ENCODE measurements at regions not wholly inside any gene's neighbourhood (a gene's known extent, or its start where the extent isn't known, plus 50 kb on each side); places are given as distances from the start of the nearest gene placed in this dataset.

- Mint-ChIP-seq H3K4me1 (peaks cover 30% of the 10 kb centered on the region), H3K27me3 (ENCODE audit: insufficient read depth, low read depth) (peaks cover 7% of the 10 kb centered on the region), H3K36me3 (peaks cover 5% of the 10 kb centered on the region), H3K27ac (peak overlapping the region; percentile 79), H3K9me3 (peaks cover 7% of the 10 kb centered on the region), H3K4me3 (no peak overlapping the region)
- Histone ChIP-seq H4K20me1 (ENCODE audit: low read depth) (no peaks in the 10 kb centered on the region), H2AFZ (replicated peaks) (no peak overlapping the region), H3K9me3 (ENCODE audit: low read depth) (no peaks in the 10 kb centered on the region), H3K9ac (no peak overlapping the region), H3F3A (ENCODE audit: low read depth) (peaks cover 10% of the 10 kb centered on the region), H3K79me2 (ENCODE audit: low read depth) (no peaks in the 10 kb centered on the region), H3K4me3 (no peak overlapping the region), H3K27me3 (peaks cover 7% of the 10 kb centered on the region), H3K27ac (no peak overlapping the region), H3K36me3 (no peaks in the 10 kb centered on the region), H3K4me2 (no peak overlapping the region), H3K4me1 (peaks cover 20% of the 10 kb centered on the region)
- TF ChIP-seq EZH2phosphoT487 (IDR thresholded peaks at IDR 0.05) (no peak), EZH2 (IDR thresholded peaks at IDR 0.05) (no peak)
- TF ChIP-seq, protein P1, sequence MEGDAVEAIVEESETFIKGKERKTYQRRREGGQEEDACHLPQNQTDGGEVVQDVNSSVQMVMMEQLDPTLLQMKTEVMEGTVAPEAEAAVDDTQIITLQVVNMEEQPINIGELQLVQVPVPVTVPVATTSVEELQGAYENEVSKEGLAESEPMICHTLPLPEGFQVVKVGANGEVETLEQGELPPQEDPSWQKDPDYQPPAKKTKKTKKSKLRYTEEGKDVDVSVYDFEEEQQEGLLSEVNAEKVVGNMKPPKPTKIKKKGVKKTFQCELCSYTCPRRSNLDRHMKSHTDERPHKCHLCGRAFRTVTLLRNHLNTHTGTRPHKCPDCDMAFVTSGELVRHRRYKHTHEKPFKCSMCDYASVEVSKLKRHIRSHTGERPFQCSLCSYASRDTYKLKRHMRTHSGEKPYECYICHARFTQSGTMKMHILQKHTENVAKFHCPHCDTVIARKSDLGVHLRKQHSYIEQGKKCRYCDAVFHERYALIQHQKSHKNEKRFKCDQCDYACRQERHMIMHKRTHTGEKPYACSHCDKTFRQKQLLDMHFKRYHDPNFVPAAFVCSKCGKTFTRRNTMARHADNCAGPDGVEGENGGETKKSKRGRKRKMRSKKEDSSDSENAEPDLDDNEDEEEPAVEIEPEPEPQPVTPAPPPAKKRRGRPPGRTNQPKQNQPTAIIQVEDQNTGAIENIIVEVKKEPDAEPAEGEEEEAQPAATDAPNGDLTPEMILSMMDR (IDR thresholded peaks at IDR 0.05), result no peak
- no peak for DNase-seq (ENCODE audit: low spot score)
Measured at GRCh38 chr3:9301091-9301490, 51.6 kb upstream of the SRGAP3 start.

- DNase-seq (ENCODE audit: low spot score), result no peak
- Histone ChIP-seq H3K27ac (no peak overlapping the region), H4K20me1 (ENCODE audit: low read depth) (no peaks in the 10 kb centered on the region), H3K9me3 (ENCODE audit: low read depth) (no peaks in the 10 kb centered on the region), H3K27me3 (peaks cover 7% of the 10 kb centered on the region), H3F3A (ENCODE audit: low read depth) (peaks cover 10% of the 10 kb centered on the region), H3K4me2 (peak overlapping the region; percentile 81), H3K4me3 (peak overlapping the region; percentile 43), H3K36me3 (no peaks in the 10 kb centered on the region), H3K9ac (no peak overlapping the region), H3K79me2 (ENCODE audit: low read depth) (no peaks in the 10 kb centered on the region), H3K4me1 (peaks cover 21% of the 10 kb centered on the region), H2AFZ (replicated peaks) (peak overlapping the region; percentile 84)
- Mint-ChIP-seq H3K27me3 (ENCODE audit: insufficient read depth, low read depth) (peaks cover 7% of the 10 kb centered on the region), H3K4me1 (peaks cover 33% of the 10 kb centered on the region), H3K27ac (peak overlapping the region; percentile 79), H3K4me3 (peak overlapping the region; percentile 76), H3K9me3 (peaks cover 7% of the 10 kb centered on the region), H3K36me3 (peaks cover 5% of the 10 kb centered on the region)
- TF ChIP-seq, protein P1 (IDR thresholded peaks at IDR 0.05), result no peak
- TF ChIP-seq EZH2phosphoT487 (IDR thresholded peaks at IDR 0.05) (no peak), EZH2 (IDR thresholded peaks at IDR 0.05) (no peak)
Measured at GRCh38 chr3:9301798-9302197, 52.4 kb upstream of the SRGAP3 start.

DNA sequence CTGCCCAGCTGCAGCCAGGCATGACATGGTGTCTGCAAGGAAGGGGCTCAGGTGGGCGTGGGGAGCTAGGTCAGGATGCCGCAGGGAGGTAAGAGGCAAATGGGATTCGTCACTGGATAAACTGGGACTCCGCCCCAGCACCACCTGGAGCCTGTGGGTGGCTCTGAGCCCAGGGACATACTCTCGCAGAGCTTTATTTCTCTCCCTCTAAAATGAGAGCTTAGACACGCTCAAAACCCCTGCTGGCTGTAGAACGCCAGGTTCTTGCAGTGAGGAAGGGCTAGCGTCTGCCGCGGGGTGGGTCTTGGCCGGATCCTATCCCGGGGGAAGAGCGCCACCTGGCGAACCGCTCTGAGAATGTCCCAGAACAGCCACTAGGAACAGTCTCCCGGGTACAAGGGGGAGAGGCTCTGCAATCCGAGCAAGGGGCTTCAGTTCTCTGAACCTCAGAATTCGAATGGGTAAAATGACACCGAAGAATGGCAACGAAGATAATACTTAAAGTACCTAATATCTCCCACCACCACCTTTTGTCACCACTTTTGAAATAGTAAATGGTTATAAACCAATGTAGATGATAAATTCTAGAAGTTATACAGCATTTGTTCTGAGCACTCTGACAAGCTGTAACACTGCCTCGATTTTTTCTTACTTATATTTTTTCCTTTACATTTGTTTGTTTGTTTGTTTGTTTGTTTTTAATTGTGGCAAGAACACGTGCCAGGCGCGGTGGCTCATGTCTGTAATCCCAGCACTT is 53.2 kb upstream of the SRGAP3 start:
- peaks cover 5% of the 10 kb centered on the region for H3K36me3 Mint-ChIP-seq
- no peak overlapping the region for H3K27ac ChIP-seq
- TF ChIP-seq, protein P1 (IDR thresholded peaks at IDR 0.05), result peak; percentile 91
- TF ChIP-seq EZH2phosphoT487 (IDR thresholded peaks at IDR 0.05), result no peak
- H3K4me1 Mint-ChIP-seq, result peaks cover 41% of the 10 kb centered on the region
- peaks cover 7% of the 10 kb centered on the region for H3K27me3 Mint-ChIP-seq (ENCODE audit: insufficient read depth, low read depth)
- no peaks in the 10 kb centered on the region for H4K20me1 ChIP-seq (ENCODE audit: low read depth)
- H2AFZ ChIP-seq (replicated peaks), result peak overlapping the region; percentile 84
- H3K27me3 ChIP-seq, result peaks cover 7% of the 10 kb centered on the region
- H3K9me3 ChIP-seq (ENCODE audit: low read depth), result no peaks in the 10 kb centered on the region
- peak overlapping the region; percentile 84 for H3K27ac Mint-ChIP-seq
- H3K79me2 ChIP-seq (ENCODE audit: low read depth), result no peaks in the 10 kb centered on the region
- peak; percentile 94 for DNase-seq (ENCODE audit: low spot score)
- peak overlapping the region; percentile 43 for H3K4me3 ChIP-seq
- peaks cover 7% of the 10 kb centered on the region for H3K9me3 Mint-ChIP-seq
- H3K4me1 ChIP-seq, result peaks cover 29% of the 10 kb centered on the region
- H3F3A ChIP-seq (ENCODE audit: low read depth), result peaks cover 10% of the 10 kb centered on the region
- no peak overlapping the region for H3K9ac ChIP-seq
- H3K4me2 ChIP-seq, result peak overlapping the region; percentile 81
- H3K36me3 ChIP-seq, result no peaks in the 10 kb centered on the region
- H3K4me3 Mint-ChIP-seq, result peak overlapping the region; percentile 76

Data from neural progenitor cell (in vitro differentiated cells).